ENCODE measurements at regions not wholly inside any gene's neighbourhood (a gene's known extent, or its start where the extent isn't known, plus 50 kb on each side); places are given as distances from the start of the nearest gene placed in this dataset.

DNA sequence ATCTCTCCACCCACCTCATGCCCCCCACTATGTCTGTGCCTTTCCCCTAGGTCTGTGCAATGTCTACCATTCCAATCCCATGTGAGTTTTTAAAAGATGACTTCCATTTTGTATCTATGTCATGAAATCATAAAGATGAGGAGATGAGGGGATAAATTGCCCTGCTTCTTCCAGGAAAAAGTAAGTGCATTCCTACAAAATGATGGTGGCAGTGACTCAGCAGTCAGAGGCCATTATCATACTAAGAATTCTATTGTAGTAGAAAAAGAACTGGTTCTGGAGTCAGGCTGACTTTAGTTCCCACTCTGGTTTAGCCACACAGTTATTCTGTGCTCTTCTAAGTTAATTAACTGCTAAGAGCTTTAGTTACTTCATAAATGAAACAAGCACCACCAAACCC, 89.6 kb upstream of the API5 start:
- TF ChIP-seq, protein P1, sequence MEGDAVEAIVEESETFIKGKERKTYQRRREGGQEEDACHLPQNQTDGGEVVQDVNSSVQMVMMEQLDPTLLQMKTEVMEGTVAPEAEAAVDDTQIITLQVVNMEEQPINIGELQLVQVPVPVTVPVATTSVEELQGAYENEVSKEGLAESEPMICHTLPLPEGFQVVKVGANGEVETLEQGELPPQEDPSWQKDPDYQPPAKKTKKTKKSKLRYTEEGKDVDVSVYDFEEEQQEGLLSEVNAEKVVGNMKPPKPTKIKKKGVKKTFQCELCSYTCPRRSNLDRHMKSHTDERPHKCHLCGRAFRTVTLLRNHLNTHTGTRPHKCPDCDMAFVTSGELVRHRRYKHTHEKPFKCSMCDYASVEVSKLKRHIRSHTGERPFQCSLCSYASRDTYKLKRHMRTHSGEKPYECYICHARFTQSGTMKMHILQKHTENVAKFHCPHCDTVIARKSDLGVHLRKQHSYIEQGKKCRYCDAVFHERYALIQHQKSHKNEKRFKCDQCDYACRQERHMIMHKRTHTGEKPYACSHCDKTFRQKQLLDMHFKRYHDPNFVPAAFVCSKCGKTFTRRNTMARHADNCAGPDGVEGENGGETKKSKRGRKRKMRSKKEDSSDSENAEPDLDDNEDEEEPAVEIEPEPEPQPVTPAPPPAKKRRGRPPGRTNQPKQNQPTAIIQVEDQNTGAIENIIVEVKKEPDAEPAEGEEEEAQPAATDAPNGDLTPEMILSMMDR (IDR thresholded peaks at IDR 0.05; ENCODE audit: borderline replicate concordance, extremely low read depth, low read length, poor library complexity, severe bottlenecking), result no peak
- no peak for TF ChIP-seq EZH2 (IDR thresholded peaks at IDR 0.05; ENCODE audit: borderline replicate concordance, low read depth, low read length, severe bottlenecking)

Data from DND-41 (cell line).